SK-N-MC (cell line): ENCODE measurements at regions not wholly inside any gene's neighbourhood (a gene's known extent, or its start where the extent isn't known, plus 50 kb on each side); places are given as distances from the start of the nearest gene placed in this dataset.

Experiments
- DNase-seq: peaks from one replicate; pipeline ENCODE4 v3.0.0-alpha.2; 2011; ENCODE audit warnings: low read depth, low spot score
- H3K27ac ChIP-seq: fragments of 200-600 bp; sonication (generic); 2 replicates; pipeline ENCODE4 v1.5.1; 2016; ENCODE audit warnings: mixed run types
- H3K36me3 ChIP-seq: fragments of 200-600 bp; sonication (generic); 2 replicates; pipeline ENCODE4 v1.6.1; 2017; ENCODE audit warnings: antibody characterized with exemption, low read length, mixed read lengths; ENCODE audit not compliant: insufficient read depth
- H3K4me3 ChIP-seq: fragments of 200-600 bp; sonication (generic); 2 replicates; pipeline ENCODE4 v1.5.1; 2016
- H3K9ac ChIP-seq: fragments of 200-600 bp; sonication (generic); 2 replicates; pipeline ENCODE4 v1.8.0; 2017; ENCODE audit warnings: mixed run types, mixed read lengths; ENCODE audit not compliant: insufficient read length
- H3K9me3 ChIP-seq: fragments of 200-600 bp; sonication (generic); 2 replicates; pipeline ENCODE4 v1.6.1; 2017; ENCODE audit warnings: low read depth, mild to moderate bottlenecking, antibody characterized with exemption, low read length, moderate library complexity, mixed read lengths
- EZH2 ChIP-seq: fragments of 200-600 bp; sonication (generic); IDR thresholded peaks from one replicate; pipeline ENCODE4 v1.6.1; 2017; ENCODE audit warnings: antibody characterized with exemption
- FOXP2 ChIP-seq: optimal IDR thresholded peaks from 2 replicates; pipeline ENCODE3; 2011; ENCODE audit warnings: mild to moderate bottlenecking, moderate library complexity; ENCODE audit not compliant: insufficient read depth; ENCODE audit errors: extremely low read length, control extremely low read depth
- POLR2AphosphoS5 ChIP-seq: IDR thresholded peaks from 2 replicates; pipeline ENCODE4 v1.6.1; 2012; ENCODE audit warnings: mild to moderate bottlenecking, low read depth, low read length, borderline replicate concordance

DNA sequence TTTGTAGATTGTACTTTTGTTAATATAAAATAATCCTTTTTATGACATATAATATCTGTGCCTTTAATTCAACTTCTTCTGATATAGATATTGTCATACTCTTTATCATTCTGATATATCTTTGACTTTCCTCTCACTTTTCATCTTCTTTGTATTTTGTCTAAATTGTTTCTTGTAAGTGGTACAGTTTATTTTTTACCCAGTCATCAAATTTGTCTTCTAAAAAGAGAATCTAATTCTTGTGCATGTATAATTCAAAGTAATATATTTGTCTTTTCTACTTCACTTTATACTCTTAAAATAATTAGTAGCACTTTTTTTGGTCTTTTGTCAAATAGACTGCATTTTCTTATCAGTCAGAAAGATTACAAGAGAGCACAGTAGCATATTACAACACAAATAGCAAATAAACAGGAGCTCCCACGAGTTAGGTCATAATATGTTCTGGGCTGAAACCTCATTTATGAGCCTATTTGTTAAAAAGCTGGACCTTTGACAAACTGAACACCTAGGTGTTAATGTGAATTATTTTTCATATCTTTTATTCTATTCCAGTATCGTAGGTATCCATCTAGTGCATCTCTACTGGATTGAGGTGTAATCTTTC lies 379.7 kb upstream of the B3GALT2 start:
- Histone ChIP-seq H3K4me3 (no peak overlapping the region), H3K27ac (no peak overlapping the region), H3K36me3 (no peaks in the 10 kb centered on the region), H3K9me3 (no peaks in the 10 kb centered on the region), H3K9ac (no peak overlapping the region)
- TF ChIP-seq POLR2AphosphoS5 (no peak), EZH2 (no peak), FOXP2 (no peak)
- DNase-seq, result no peak

DNA sequence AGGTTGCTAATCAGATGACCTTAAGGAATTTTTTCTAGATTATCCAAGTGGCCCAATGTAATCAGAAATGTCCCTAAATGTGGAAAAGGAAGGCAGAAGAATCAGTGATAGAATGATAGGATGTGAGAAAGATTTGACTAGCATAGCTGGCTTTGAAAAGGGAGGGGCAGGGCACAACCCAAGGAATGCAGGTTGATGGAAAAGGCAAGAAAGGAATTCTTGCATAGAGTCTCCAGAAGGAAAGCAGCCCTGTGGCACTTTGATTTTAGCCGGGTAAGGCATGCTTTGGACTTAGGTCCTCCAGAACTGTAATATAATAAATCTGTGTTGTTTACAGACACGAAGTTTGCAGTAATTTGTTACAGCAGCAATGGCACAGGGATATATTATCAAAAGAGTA lies 375.7 kb upstream of the B3GALT2 start:
- Histone ChIP-seq H3K9ac (no peak overlapping the region), H3K9me3 (no peaks in the 10 kb centered on the region), H3K36me3 (no peaks in the 10 kb centered on the region), H3K4me3 (no peak overlapping the region), H3K27ac (no peak overlapping the region)
- TF ChIP-seq FOXP2 (no peak), POLR2AphosphoS5 (no peak), EZH2 (no peak)
- no peak for DNase-seq

DNA sequence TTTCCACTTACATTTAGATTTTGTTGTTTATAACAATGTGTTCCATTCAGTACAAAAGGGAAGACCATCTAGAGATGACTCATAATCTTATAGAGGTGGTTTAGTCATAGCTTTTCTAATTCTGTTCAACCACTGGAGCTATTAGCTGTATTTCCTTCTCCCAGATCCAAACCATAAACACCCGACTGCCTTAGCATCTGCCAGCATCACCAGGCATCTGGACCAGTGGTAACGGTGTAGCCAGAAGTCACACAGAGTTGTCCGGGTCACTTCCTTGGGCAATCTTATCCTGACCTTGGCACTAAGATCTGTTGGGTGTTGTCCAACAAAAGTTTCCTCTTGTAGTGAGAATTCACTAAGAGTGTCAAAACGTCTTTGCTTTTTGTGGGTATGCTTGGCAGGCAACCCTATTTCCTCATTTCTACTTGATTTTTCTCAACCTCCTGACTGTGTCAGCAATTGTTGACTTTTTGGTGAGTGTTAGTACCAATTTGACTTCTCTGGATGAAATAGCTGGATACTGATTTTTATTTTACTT lies 372.1 kb upstream of the B3GALT2 start:
- Histone ChIP-seq H3K27ac (no peak overlapping the region), H3K36me3 (no peaks in the 10 kb centered on the region), H3K9ac (no peak overlapping the region), H3K4me3 (no peak overlapping the region), H3K9me3 (no peaks in the 10 kb centered on the region)
- no peak for DNase-seq
- TF ChIP-seq POLR2AphosphoS5 (no peak), FOXP2 (no peak), EZH2 (no peak)

DNA sequence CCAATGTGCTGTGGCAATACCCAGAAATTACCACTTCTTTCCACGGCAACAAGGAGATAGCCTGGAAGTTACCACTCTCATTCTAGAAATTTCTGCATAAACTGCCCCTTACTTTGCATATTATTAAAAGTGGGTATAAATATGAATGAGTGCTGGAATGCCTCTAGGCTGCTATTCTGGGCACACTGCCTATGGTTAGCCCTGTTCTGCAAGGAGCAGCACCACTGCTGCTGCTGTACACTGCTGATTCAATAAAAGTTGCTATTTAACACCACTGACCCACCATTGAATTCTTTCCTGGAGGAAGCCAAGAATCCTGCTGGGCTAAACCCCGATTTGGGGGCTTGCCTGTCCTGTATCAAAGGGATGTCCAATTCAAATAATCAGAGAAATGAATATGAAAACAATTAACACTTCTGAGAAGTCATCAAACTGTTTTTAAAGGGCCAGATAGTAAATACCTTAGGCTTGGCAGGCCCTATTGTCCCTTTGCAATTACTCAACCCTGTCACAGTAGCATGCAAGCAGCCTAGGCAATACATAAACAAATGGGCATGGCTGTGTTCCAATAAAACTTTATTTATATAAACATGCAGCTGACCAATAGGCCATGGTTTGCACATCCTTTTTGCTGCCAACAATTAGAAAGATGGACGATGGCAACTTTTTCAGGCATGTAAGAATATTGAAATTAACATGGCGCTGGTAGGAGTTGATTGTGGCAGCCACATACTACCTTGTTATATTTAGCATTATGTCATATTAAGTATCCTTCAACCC lies 369.4 kb upstream of the B3GALT2 start:
- DNase-seq, result no peak
- TF ChIP-seq EZH2 (no peak), FOXP2 (no peak), POLR2AphosphoS5 (no peak)
- Histone ChIP-seq H3K9ac (no peak overlapping the region), H3K36me3 (no peaks in the 10 kb centered on the region), H3K27ac (no peak overlapping the region), H3K4me3 (no peak overlapping the region), H3K9me3 (no peaks in the 10 kb centered on the region)

DNA sequence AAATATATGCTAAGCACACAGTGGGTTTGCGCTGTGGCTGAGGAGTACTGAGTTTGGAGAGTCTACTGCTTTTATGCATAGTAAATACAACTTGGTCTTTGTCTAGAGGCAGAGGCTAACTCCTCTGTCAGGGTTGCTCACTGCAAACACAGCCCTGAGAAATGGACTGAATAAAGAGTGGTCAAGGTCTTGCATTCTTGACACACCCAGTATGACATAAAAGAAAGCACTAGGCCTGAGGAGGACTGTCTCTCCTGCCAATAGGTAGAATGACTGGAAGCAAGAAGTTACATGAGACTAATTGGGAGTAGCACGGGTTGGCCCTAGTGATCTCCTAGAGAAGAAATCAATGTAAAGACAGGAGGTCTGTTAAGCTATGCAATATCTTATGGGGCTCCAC lies 367.2 kb upstream of the B3GALT2 start:
- Histone ChIP-seq H3K27ac (no peak overlapping the region), H3K9me3 (no peaks in the 10 kb centered on the region), H3K36me3 (no peaks in the 10 kb centered on the region), H3K9ac (no peak overlapping the region), H3K4me3 (no peak overlapping the region)
- DNase-seq, result no peak
- no peak for TF ChIP-seq POLR2AphosphoS5
- no peak for TF ChIP-seq EZH2
- TF ChIP-seq FOXP2, result no peak

DNA sequence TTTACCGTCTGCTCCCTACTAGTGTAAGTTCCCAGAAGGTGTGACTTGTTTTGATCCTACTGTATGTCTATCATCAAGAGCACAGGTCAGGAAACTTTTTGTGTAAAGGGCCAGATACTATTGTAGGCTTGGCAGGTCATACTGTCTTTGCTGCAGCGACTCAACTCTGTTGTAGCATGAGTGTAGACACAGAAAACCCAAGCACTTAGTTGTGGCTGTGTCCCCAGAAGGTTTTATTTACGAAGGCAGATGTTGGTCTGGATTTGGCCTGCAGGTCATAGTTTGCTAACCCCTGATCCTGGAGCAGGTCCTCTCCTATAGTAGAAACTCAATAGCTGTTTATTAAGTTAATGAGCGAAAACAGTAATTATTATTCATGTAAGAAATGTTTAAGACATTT lies 365.9 kb upstream of the B3GALT2 start:
- TF ChIP-seq POLR2AphosphoS5, result no peak
- no peak for TF ChIP-seq EZH2
- TF ChIP-seq FOXP2, result no peak
- no peak for DNase-seq

DNA sequence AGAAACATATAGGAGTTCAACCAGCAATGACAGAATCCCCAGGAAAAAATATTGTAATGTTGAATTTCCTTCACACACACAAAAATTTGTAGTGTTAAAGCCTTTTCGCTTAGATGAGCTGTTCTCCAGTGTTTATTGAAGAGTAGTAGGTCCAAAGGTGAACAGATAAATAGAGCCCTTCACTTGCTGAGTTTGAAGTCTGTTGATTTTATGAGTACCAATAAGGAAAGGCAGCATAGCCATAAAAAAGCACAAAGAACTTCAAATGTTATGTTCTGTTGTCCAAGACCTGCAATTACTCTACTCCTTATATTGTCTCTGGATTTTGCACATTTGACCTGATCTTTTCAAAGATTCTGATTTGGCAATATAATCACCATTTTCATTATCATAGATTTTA lies 362.7 kb upstream of the B3GALT2 start:
- Histone ChIP-seq H3K36me3 (no peaks in the 10 kb centered on the region), H3K9me3 (no peaks in the 10 kb centered on the region), H3K27ac (no peak overlapping the region), H3K4me3 (no peak overlapping the region), H3K9ac (no peak overlapping the region)
- DNase-seq, result no peak
- TF ChIP-seq EZH2 (no peak), FOXP2 (no peak), POLR2AphosphoS5 (no peak)

More for the DNA sequence above, 365.9 kb upstream of the B3GALT2 start:
- H3K36me3 ChIP-seq, result no peaks in the 10 kb centered on the region
- H3K9ac ChIP-seq, result no peak overlapping the region
- H3K9me3 ChIP-seq, result no peaks in the 10 kb centered on the region
- no peak overlapping the region for H3K4me3 ChIP-seq
- no peak overlapping the region for H3K27ac ChIP-seq

DNA sequence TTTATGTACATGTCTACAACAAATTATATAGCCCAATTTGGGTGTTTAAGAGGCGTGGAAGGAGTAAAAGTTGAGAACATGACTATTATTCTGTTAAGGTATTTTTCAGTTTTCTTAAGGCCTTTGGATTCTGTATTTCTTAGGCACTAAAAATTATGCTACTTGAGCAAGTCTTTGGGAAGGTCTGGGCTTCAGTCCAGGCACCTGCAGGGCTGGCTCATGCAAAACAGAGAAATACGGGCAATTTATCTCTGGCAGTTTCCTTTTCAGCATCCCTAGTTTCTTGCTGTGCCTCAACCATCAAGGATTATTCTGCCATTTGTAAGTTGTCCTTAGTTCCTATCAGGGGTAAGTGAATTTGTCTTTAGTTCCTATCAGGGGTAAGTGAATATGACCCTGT lies 358.8 kb upstream of the B3GALT2 start:
- no peaks in the 10 kb centered on the region for H3K36me3 ChIP-seq
- DNase-seq, result no peak
- H3K9me3 ChIP-seq, result no peaks in the 10 kb centered on the region
- TF ChIP-seq EZH2 (no peak), POLR2AphosphoS5 (no peak), FOXP2 (no peak)
- no peak overlapping the region for H3K4me3 ChIP-seq
- no peak overlapping the region for H3K9ac ChIP-seq
- no peak overlapping the region for H3K27ac ChIP-seq

DNA sequence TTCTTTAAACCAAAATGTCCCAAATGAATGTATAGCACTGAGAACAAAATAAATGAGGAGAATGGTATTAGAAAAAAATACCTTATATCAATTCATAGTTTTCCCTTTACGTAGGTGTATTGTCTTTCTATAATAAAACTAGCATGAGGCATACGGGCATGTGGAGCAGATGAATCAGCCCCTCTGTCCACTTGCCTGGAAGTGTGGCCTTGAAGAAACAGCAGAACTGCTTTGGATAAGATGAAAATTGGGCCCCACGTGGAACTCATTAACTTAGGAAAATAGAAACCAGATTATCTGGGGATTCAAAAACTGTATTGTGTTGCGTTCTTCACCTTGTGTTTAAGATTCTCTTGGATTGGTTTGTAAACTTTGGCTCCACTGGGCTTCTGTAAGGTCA lies 356.8 kb upstream of the B3GALT2 start:
- Histone ChIP-seq H3K9me3 (no peaks in the 10 kb centered on the region), H3K4me3 (no peak overlapping the region), H3K36me3 (no peaks in the 10 kb centered on the region), H3K27ac (no peak overlapping the region), H3K9ac (no peak overlapping the region)
- DNase-seq, result no peak
- TF ChIP-seq FOXP2, result no peak
- TF ChIP-seq POLR2AphosphoS5, result no peak
- TF ChIP-seq EZH2, result no peak
